ENCODE measurements at regions not wholly inside any gene's neighbourhood (a gene's known extent, or its start where the extent isn't known, plus 50 kb on each side); places are given as distances from the start of the nearest gene placed in this dataset.

- Histone ChIP-seq H3K27me3 (no peaks in the 10 kb centered on the region), H3K4me1 (no peaks in the 10 kb centered on the region), H3K4me3 (no peak overlapping the region), H3K36me3 (no peaks in the 10 kb centered on the region), H3K9me3 (peaks cover 0 to 3% (median 0%) of the 10 kb centered on the region in 4 donors), H3K27ac (no peak overlapping the region)
- no peak for DNase-seq
- TF ChIP-seq CTCF (IDR thresholded peaks at IDR 0.05) (no peak), POLR2A (IDR thresholded peaks at IDR 0.05) (no peak)
Measured at GRCh38 chr5:19196631-19197030, 791.4 kb downstream of the CDH18 start.

DNA sequence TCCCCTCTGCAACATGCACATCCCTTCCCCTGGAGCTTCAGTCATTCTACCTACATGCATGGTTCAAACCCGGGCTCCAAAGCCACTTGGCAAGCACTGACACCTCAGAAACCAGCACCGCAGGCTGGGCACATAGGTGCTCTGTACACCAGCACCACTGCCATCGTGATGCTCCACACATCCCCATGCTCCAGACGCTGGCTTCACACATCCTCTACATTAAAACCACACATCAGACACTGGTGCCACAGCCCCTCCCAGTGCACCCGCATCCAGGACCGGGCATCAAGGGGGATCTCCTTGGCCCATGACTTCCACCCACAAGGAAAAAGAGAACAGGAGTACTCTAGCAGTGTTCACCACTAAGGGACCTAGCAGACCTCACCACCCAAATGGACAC, 787.7 kb downstream of the CDH18 start:
- Histone ChIP-seq H3K9me3 (peaks cover 0 to 3% (median 0%) of the 10 kb centered on the region in 4 donors), H3K4me1 (no peaks in the 10 kb centered on the region), H3K27me3 (no peaks in the 10 kb centered on the region), H3K4me3 (no peak overlapping the region), H3K27ac (no peak overlapping the region), H3K36me3 (no peaks in the 10 kb centered on the region)
- DNase-seq = no peak
- no peak for TF ChIP-seq CTCF (IDR thresholded peaks at IDR 0.05)
- TF ChIP-seq POLR2A (IDR thresholded peaks at IDR 0.05) = no peak

DNA sequence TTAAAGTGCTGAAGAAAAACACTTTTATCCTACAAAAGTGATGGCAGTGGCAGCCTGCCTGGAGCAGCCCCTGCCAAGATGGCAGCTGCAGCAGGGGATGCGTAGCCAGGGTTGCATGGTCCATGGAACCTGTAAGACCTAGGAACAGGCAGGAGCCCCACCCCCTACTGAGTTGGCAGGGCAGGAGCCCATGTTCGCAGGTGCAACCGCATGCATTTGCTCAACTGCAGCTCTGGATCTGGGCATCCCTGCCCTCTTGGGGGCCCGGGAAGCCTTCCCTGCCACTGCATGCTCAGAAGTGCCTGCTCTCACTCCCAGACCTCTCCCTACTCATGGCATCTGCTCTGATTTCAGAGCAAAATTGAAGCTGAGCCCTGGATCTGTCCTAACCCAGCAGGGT, 779.6 kb downstream of the CDH18 start:
- no peak for DNase-seq
- Histone ChIP-seq H3K4me3 (no peak overlapping the region), H3K4me1 (no peaks in the 10 kb centered on the region), H3K27me3 (no peaks in the 10 kb centered on the region), H3K36me3 (no peaks in the 10 kb centered on the region), H3K9me3 (no peaks in the 10 kb centered on the region), H3K27ac (no peak overlapping the region)
- no peak for TF ChIP-seq POLR2A (IDR thresholded peaks at IDR 0.05)
- no peak for TF ChIP-seq CTCF (IDR thresholded peaks at IDR 0.05)

- Histone ChIP-seq H3K27ac (no peak overlapping the region), H3K36me3 (no peaks in the 10 kb centered on the region), H3K4me3 (no peak overlapping the region), H3K4me1 (no peaks in the 10 kb centered on the region), H3K9me3 (no peaks in the 10 kb centered on the region), H3K27me3 (no peaks in the 10 kb centered on the region)
- TF ChIP-seq POLR2A (IDR thresholded peaks at IDR 0.05) = no peak
- TF ChIP-seq CTCF (IDR thresholded peaks at IDR 0.05) = no peak
- DNase-seq = no peak
Measured at GRCh38 chr5:19210886-19211285, 777.1 kb downstream of the CDH18 start.

DNA sequence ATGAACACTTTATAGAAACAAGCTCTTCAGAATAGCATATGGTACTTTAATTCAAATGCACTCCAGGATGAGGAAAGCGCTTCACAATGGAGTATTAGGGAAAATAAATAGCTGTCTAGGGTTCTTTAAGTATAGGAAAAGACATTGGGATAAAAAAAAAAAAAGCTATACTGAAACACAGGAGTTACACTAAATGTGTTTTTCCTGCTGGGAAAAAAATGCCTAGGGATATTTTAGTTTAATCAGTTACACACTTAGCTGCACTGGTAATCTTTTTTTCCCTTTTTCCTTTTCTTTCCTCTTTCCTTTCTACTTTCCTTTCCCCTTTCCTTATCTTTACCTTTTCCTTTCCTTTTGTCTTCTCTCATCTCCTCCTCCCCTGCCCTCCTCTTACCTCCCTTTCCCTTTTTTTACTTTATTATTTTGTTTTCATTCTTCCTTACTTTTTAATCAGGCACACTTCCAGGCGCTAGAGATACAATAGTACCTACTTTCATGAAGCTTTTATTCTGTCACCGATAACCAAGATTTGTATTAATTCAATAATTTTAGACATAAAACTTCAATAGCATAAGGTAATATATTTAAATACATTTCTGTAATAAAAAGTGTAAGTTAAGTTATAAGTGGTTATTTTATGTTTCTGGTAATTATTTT, 758.7 kb downstream of the CDH18 start:
- Histone ChIP-seq H3K27me3 (no peaks in the 10 kb centered on the region), H3K4me1 (no peaks in the 10 kb centered on the region), H3K4me3 (no peak overlapping the region), H3K27ac (no peak overlapping the region), H3K36me3 (no peaks in the 10 kb centered on the region), H3K9me3 (no peaks in the 10 kb centered on the region)
- DNase-seq = no peak
- no peak for TF ChIP-seq CTCF (IDR thresholded peaks at IDR 0.05)
- TF ChIP-seq POLR2A (IDR thresholded peaks at IDR 0.05) = no peak

DNA sequence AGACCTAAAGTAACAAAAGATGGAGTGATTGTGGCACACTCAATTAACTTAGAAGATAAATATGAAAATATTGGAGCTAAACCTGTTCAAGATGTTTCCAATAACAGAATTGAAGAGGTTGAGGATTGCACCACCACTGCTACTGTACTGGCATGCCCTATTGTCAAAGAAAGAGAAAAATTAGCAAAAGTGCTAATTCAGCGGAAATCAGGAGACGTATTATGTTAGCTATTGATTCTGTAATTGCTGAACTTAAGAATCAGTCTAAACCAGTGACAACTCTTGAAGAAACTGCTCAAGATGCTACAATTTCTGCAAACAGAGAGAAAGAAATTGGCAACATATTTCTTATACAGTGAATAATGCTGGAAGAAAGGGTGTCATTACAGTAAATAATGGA, 754.4 kb downstream of the CDH18 start:
- DNase-seq = no peak
- no peak overlapping the region for H3K4me3 ChIP-seq
- H3K36me3 ChIP-seq = no peaks in the 10 kb centered on the region
- TF ChIP-seq POLR2A (IDR thresholded peaks at IDR 0.05) (no peak), CTCF (IDR thresholded peaks at IDR 0.05) (no peak)
- H3K27me3 ChIP-seq = no peaks in the 10 kb centered on the region
- H3K4me1 ChIP-seq = no peaks in the 10 kb centered on the region
- no peaks in the 10 kb centered on the region for H3K9me3 ChIP-seq
- no peak overlapping the region for H3K27ac ChIP-seq

Measured in Peyer's patch (tissue), 4 donors.